ENCODE measurements at regions not wholly inside any gene's neighbourhood (a gene's known extent, or its start where the extent isn't known, plus 50 kb on each side); places are given as distances from the start of the nearest gene placed in this dataset.

DNA sequence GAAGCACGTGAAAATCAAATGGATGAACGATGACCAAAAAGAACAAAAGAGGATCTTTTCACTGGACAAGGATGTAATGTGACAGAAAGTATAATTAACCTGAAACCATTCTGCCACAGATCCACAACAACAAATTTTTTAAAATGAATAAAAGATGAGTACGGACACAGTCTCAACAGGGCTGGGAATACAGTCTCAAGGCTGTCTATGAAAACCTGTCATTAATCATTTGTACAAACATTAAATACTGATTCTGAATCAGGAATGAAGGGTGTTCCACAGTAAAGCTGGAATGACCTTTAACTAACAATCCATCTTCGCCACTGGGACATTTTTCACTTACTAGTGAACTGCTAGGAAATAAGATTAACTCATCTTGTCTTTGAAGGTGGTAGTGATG, 506.9 kb upstream of the ADAMTS9 start:
- Histone ChIP-seq H3K4me3 (ENCODE audit: low read depth, low read length) (no peak overlapping the region), H3K36me3 (ENCODE audit: control insufficient read depth in 2 of 2, insufficient read depth in 1 of 2, low read length in 2 of 2) (no peaks in the 10 kb centered on the region), H3K4me1 (ENCODE audit: control insufficient read depth, insufficient read depth, low read length) (no peaks in the 10 kb centered on the region), H3K9me3 (ENCODE audit: control insufficient read depth, insufficient read depth, low read depth, low read length) (no peaks in the 10 kb centered on the region), H3K27ac (ENCODE audit: extremely low read depth, low read depth, low read length) (no peak overlapping the region)
- ChIA-PET POLR2A (no interaction called here), CTCF (interaction anchor here (0.7 kb wide), 1 partner anchor 1236 kb away, joined by 4 read pairs; no protein-coding TSS in a partner anchor)
- TF ChIP-seq, protein P1, sequence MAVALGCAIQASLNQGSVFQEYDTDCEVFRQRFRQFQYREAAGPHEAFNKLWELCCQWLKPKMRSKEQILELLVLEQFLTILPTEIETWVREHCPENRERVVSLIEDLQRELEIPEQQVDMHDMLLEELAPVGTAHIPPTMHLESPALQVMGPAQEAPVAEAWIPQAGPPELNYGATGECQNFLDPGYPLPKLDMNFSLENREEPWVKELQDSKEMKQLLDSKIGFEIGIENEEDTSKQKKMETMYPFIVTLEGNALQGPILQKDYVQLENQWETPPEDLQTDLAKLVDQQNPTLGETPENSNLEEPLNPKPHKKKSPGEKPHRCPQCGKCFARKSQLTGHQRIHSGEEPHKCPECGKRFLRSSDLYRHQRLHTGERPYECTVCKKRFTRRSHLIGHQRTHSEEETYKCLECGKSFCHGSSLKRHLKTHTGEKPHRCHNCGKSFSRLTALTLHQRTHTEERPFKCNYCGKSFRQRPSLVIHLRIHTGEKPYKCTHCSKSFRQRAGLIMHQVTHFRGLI (tag by site-specific recombination; IDR thresholded peaks at IDR 0.05) = no peak

DNA sequence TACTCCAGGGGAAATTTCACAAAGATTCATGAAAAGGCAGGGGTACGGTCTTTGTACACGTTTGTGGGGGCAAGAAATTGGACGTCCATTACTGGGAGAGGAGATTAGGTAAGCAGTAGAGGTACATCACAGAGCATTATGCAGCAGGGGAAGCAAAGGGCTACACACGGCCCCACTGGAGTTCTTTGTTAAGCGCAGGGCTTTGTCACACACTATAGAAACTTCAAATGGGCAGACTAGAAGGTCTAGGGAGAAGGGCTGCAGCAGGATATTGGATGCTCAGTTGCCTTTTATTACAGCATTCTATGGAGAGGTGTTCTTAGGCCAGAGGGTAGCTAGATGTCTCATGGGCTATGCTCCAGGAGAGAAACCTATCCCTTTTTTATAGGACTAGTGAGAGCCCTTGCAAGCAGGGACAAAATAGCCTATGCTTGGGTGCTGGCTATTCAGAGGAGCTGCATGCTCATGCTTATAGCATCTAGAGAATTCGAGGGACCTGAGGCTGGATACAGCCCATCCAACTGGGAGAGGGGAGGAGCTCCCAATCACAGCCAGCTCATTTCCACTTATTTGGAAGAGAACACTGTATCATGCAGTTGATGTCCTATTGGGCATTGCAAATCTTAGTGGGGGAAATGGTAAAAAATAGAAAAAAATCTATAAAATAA, 506.4 kb upstream of the ADAMTS9 start:
- Histone ChIP-seq H3K4me3 (ENCODE audit: low read depth, low read length) (no peak overlapping the region), H3K4me1 (ENCODE audit: control insufficient read depth, insufficient read depth, low read length) (no peaks in the 10 kb centered on the region), H3K36me3 (ENCODE audit: control insufficient read depth in 2 of 2, insufficient read depth in 1 of 2, low read length in 2 of 2) (no peaks in the 10 kb centered on the region), H3K9me3 (ENCODE audit: control insufficient read depth, insufficient read depth, low read depth, low read length) (no peaks in the 10 kb centered on the region), H3K27ac (ENCODE audit: extremely low read depth, low read depth, low read length) (no peak overlapping the region)
- TF ChIP-seq, protein P2, sequence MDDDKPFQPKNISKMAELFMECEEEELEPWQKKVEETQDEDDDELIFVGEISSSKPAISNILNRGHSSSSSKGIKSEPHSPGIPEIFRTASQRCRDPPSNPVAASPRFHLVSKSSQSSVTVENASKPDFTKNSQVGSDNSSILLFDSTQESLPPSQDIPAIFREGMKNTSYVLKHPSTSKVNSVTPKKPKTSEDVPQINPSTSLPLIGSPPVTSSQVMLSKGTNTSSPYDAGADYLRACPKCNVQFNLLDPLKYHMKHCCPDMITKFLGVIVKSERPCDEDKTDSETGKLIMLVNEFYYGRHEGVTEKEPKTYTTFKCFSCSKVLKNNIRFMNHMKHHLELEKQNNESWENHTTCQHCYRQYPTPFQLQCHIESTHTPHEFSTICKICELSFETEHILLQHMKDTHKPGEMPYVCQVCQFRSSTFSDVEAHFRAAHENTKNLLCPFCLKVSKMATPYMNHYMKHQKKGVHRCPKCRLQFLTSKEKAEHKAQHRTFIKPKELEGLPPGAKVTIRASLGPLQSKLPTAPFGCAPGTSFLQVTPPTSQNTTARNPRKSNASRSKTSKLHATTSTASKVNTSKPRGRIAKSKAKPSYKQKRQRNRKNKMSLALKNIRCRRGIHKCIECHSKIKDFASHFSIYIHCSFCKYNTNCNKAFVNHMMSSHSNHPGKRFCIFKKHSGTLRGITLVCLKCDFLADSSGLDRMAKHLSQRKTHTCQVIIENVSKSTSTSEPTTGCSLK (tag by site-specific recombination; IDR thresholded peaks at IDR 0.05) = no peak
- TF ChIP-seq ZBTB17 (tag by site-specific recombination; IDR thresholded peaks at IDR 0.05) = no peak
- TF ChIP-seq, protein P3, sequence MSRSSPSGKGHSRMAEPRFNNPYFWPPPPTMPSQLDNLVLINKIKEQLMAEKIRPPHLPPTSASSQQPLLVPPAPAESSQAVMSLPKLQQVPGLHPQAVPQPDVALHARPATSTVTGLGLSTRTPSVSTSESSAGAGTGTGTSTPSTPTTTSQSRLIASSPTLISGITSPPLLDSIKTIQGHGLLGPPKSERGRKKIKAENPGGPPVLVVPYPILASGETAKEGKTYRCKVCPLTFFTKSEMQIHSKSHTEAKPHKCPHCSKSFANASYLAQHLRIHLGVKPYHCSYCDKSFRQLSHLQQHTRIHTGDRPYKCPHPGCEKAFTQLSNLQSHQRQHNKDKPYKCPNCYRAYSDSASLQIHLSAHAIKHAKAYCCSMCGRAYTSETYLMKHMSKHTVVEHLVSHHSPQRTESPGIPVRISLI (tag by site-specific recombination; IDR thresholded peaks at IDR 0.05) = no peak
- no peak for TF ChIP-seq ZNF423 (tag by site-specific recombination; IDR thresholded peaks at IDR 0.05)
- no peak for TF ChIP-seq ZFHX2 (tag by site-specific recombination; conservative IDR thresholded peaks at IDR 0.05)
- no peak for TF ChIP-seq ZNF560 (tag by site-specific recombination; IDR thresholded peaks at IDR 0.05; ENCODE audit: borderline replicate concordance)
- TF ChIP-seq ZNF530 (tag by site-specific recombination; IDR thresholded peaks at IDR 0.05; ENCODE audit: low read depth) = no peak
- no peak for TF ChIP-seq ZNF426 (tag by site-specific recombination; IDR thresholded peaks at IDR 0.05)
- no peak for TF ChIP-seq ZNF23 (tag by site-specific recombination; IDR thresholded peaks at IDR 0.05; ENCODE audit: borderline replicate concordance)
- no peak for TF ChIP-seq ZNF211 (tag by site-specific recombination; IDR thresholded peaks at IDR 0.05; ENCODE audit: low read depth)
- TF ChIP-seq GLIS2 (tag by site-specific recombination; IDR thresholded peaks at IDR 0.05) = no peak
- ChIA-PET POLR2A (no interaction called here), CTCF (interaction anchor here (0.7 kb wide), 1 partner anchor 1237 kb away, joined by 4 read pairs; no protein-coding TSS in a partner anchor)

DNA sequence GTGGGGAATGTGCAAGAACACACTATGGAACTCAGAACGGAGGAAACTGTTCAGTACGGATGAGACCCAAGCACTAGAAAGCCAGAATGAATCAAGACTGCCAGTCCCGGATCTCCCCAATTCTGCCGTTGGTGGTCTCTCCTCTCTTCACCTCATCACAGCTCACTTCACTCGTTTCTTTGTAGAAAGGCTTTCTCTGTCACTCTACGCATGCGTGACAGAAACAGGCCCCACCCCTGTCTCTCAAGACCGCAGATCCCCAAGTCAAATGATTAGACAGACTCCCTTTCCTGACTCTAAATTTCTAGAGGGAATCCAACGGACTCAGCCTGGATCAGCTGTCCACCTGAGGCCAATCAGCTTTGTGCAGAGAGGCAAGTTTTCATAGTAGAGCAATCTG, 505.7 kb upstream of the ADAMTS9 start:
- ChIA-PET CTCF (interaction anchor here (0.6 kb wide), 1 partner anchor 59 kb away, joined by 4 read pairs; no protein-coding TSS in a partner anchor), POLR2A (no interaction called here)
- TF ChIP-seq ZNF626 (tag by site-specific recombination; IDR thresholded peaks at IDR 0.05) (no peak), GLI4 (tag by site-specific recombination; IDR thresholded peaks at IDR 0.05) (no peak), ZNF561 (tag by site-specific recombination; IDR thresholded peaks at IDR 0.05; ENCODE audit: borderline replicate concordance) (no peak)
- TF ChIP-seq, protein P4, sequence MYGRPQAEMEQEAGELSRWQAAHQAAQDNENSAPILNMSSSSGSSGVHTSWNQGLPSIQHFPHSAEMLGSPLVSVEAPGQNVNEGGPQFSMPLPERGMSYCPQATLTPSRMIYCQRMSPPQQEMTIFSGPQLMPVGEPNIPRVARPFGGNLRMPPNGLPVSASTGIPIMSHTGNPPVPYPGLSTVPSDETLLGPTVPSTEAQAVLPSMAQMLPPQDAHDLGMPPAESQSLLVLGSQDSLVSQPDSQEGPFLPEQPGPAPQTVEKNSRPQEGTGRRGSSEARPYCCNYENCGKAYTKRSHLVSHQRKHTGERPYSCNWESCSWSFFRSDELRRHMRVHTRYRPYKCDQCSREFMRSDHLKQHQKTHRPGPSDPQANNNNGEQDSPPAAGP (tag by site-specific recombination; IDR thresholded peaks at IDR 0.05) = no peak
- TF ChIP-seq, protein P1 (tag by site-specific recombination; IDR thresholded peaks at IDR 0.05) = no peak
- TF ChIP-seq, protein P5, sequence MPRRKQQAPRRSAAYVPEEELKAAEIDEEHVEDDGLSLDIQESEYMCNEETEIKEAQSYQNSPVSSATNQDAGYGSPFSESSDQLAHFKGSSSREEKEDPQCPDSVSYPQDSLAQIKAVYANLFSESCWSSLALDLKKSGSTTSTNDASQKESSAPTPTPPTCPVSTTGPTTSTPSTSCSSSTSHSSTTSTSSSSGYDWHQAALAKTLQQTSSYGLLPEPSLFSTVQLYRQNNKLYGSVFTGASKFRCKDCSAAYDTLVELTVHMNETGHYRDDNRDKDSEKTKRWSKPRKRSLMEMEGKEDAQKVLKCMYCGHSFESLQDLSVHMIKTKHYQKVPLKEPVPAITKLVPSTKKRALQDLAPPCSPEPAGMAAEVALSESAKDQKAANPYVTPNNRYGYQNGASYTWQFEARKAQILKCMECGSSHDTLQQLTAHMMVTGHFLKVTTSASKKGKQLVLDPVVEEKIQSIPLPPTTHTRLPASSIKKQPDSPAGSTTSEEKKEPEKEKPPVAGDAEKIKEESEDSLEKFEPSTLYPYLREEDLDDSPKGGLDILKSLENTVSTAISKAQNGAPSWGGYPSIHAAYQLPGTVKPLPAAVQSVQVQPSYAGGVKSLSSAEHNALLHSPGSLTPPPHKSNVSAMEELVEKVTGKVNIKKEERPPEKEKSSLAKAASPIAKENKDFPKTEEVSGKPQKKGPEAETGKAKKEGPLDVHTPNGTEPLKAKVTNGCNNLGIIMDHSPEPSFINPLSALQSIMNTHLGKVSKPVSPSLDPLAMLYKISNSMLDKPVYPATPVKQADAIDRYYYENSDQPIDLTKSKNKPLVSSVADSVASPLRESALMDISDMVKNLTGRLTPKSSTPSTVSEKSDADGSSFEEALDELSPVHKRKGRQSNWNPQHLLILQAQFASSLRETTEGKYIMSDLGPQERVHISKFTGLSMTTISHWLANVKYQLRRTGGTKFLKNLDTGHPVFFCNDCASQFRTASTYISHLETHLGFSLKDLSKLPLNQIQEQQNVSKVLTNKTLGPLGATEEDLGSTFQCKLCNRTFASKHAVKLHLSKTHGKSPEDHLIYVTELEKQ (tag by site-specific recombination; IDR thresholded peaks at IDR 0.05; ENCODE audit: borderline replicate concordance) = no peak
- Histone ChIP-seq H3K9me3 (ENCODE audit: control insufficient read depth, insufficient read depth, low read depth, low read length) (no peaks in the 10 kb centered on the region), H3K27ac (ENCODE audit: extremely low read depth, low read depth, low read length) (no peak overlapping the region), H3K4me3 (ENCODE audit: low read depth, low read length) (no peak overlapping the region), H3K36me3 (ENCODE audit: control insufficient read depth in 2 of 2, insufficient read depth in 1 of 2, low read length in 2 of 2) (no peaks in the 10 kb centered on the region), H3K4me1 (ENCODE audit: control insufficient read depth, insufficient read depth, low read length) (no peaks in the 10 kb centered on the region)

Data from HEK293 (cell line).